Upper lobe of left lung (tissue), 6 donors: ENCODE measurements at regions not wholly inside any gene's neighbourhood (a gene's known extent, or its start where the extent isn't known, plus 50 kb on each side); places are given as distances from the start of the nearest gene placed in this dataset.

Source experiments
- ATAC-seq, 2 donors: fragments of 200-7000 bp; cut with Tn5 transposase; one replicate each; pipeline ENCODE4 v1.9.1; 2022; ENCODE audit warnings: mild to moderate bottlenecking in 2 of 2, moderate library complexity in 2 of 2; ENCODE audit not compliant: low FRiP score in 2 of 2
- DNase-seq, 2 donors: peaks; one replicate each; pipeline ENCODE4 v3.0.0-alpha.2; 2019 to 2020
- H3K27ac ChIP-seq, 4 donors: fragments of 200-600 bp; sonication (generic); one replicate each; pipeline ENCODE4 v1.5.1; 2016 to 2019
- H3K27me3 ChIP-seq, 4 donors: fragments of 200-600 bp; sonication (generic); one replicate each; pipeline ENCODE4 v1.5.1; 2017 to 2019
- H3K36me3 ChIP-seq, 4 donors: fragments of 200-600 bp; sonication (generic); one replicate each; pipeline ENCODE4 v1.5.1; 2016 to 2019
- H3K4me1 ChIP-seq, 4 donors: fragments of 200-600 bp; sonication (generic); one replicate each; pipeline ENCODE4 v1.5.1; 2018 to 2019
- H3K4me3 ChIP-seq, 4 donors: fragments of 200-600 bp; sonication (generic); one replicate each; pipeline ENCODE4 v1.5.1; 2017 to 2019; ENCODE audit warnings: mild to moderate bottlenecking in 2 of 4, moderate library complexity in 1 of 4
- H3K9me3 ChIP-seq, 4 donors: fragments of 200-600 bp; sonication (generic); one replicate each; pipeline ENCODE4 v1.5.1; 2018 to 2019
- EP300 ChIP-seq, 4 donors: sonication (generic); formaldehyde crosslinking; IDR thresholded peaks; one replicate each; pipeline ENCODE4 v1.5.1; 2017; ENCODE audit warnings: antibody characterized with exemption in 4 of 4, control low read depth in 2 of 4
- POLR2A ChIP-seq, 4 donors: fragments of 450-650 bp; IDR thresholded peaks; one replicate each; pipeline ENCODE4 v1.5.1; 2016 to 2017; ENCODE audit warnings: antibody characterized with exemption in 4 of 4, mild to moderate bottlenecking in 2 of 4
- POLR2AphosphoS5 ChIP-seq, 2 donors: sonication (generic); formaldehyde crosslinking; IDR thresholded peaks; one replicate each; pipeline ENCODE4 v1.5.1; 2017; ENCODE audit warnings: antibody characterized with exemption in 2 of 2
- WGBS, 2 donors: methylation state at CpG; one replicate each; pipeline ENCODE4 v1.1.5; 2017 to 2018; 5-methylcytosine and 5-hydroxymethylcytosine counted together
- TF ChIP-seq, protein P1 (sequence below), 6 experiments: fragments of 450-650 bp in 4 of 6; fragments of 200-600 bp in 2 of 6; sonication (generic) in 2 of 6; IDR thresholded peaks; one replicate each; pipeline ENCODE4 v1.5.1; 2016 to 2019; ENCODE audit warnings: antibody characterized with exemption in 6 of 6
- donor health status: DM: no; HTN: no; CAD: no; lungs with moderate emphysema.
- donor health status: DM: no; HTN: yes; CAD: no; lungs with severe emphysema.

DNA sequence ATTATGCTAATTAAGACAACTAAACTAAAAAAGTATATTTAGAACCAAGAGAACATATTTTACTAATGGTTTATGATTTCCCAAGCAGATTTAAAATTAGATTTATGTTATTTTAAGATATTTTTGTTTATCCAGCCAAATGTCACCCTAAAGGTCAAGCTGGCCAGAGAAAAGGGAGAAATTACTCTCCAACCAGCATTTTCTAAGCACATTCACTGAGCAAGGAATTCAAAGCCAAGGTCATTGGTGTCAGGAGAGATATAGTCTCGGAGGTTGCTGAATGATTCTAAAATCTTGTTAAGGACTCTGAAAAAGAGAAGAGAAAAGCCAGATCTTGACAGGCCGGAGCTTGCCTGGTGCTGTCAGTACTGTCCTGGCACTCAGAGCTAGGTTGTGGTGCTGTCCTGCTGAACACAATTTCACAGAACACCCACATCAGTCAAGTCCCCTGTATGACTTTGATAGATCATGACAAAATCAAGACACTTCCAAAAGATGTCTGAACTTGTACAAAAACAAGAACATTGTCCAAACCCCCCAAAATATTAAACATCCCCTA lies 222.3 kb upstream of the SMLR1 start:
- no peaks in the 10 kb centered on the region for H3K27me3 ChIP-seq
- H3K9me3 ChIP-seq = no peaks in the 10 kb centered on the region
- DNase-seq = no peak
- ATAC-seq = no peak
- H3K36me3 ChIP-seq = no peaks in the 10 kb centered on the region
- WGBS, 2 donors = 63 to 75% methylated on average over 2 of the region's 2 CpGs
- H3K4me1 ChIP-seq = no peaks in the 10 kb centered on the region
- no peak for TF ChIP-seq POLR2AphosphoS5 (IDR thresholded peaks at IDR 0.05)
- TF ChIP-seq, protein P1, sequence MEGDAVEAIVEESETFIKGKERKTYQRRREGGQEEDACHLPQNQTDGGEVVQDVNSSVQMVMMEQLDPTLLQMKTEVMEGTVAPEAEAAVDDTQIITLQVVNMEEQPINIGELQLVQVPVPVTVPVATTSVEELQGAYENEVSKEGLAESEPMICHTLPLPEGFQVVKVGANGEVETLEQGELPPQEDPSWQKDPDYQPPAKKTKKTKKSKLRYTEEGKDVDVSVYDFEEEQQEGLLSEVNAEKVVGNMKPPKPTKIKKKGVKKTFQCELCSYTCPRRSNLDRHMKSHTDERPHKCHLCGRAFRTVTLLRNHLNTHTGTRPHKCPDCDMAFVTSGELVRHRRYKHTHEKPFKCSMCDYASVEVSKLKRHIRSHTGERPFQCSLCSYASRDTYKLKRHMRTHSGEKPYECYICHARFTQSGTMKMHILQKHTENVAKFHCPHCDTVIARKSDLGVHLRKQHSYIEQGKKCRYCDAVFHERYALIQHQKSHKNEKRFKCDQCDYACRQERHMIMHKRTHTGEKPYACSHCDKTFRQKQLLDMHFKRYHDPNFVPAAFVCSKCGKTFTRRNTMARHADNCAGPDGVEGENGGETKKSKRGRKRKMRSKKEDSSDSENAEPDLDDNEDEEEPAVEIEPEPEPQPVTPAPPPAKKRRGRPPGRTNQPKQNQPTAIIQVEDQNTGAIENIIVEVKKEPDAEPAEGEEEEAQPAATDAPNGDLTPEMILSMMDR (IDR thresholded peaks at IDR 0.05) = no peak
- TF ChIP-seq EP300 (IDR thresholded peaks at IDR 0.05) = no peak
- TF ChIP-seq POLR2A (IDR thresholded peaks at IDR 0.05) = no peak
- no peak overlapping the region for H3K4me3 ChIP-seq
- H3K27ac ChIP-seq = peak overlapping the region in 1 of 4 donors; percentile 40

DNA sequence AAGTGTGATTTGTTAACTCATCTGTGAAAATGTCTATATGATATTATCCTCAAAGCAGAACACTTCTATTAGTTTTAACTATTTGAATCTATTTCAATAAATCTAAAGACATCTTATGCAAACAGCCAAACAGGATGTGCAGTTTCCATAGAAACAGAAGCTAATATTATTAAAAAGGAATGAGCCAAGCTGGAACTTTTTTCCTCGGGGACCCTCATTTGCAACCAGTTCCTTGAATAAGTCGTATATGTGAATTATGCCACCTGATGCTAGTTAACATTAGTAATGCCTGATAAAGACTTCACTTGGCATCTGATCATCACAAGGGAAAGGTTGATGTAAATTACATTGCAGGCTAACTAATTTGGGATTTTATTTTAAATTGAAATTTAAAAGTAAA lies 216.9 kb upstream of the SMLR1 start:
- whole genome bisulfite sequencing, 2 donors = 61 to 74% methylated on average over 2 of the region's 2 CpGs
- H3K27ac ChIP-seq = no peak overlapping the region
- no peak for TF ChIP-seq POLR2A (IDR thresholded peaks at IDR 0.05)
- no peak for TF ChIP-seq POLR2AphosphoS5 (IDR thresholded peaks at IDR 0.05)
- TF ChIP-seq, protein P1 (IDR thresholded peaks at IDR 0.05) = no peak
- TF ChIP-seq EP300 (IDR thresholded peaks at IDR 0.05) = no peak
- H3K9me3 ChIP-seq = no peaks in the 10 kb centered on the region
- no peak overlapping the region for H3K4me3 ChIP-seq
- no peaks in the 10 kb centered on the region for H3K4me1 ChIP-seq
- H3K36me3 ChIP-seq = no peaks in the 10 kb centered on the region
- DNase-seq = no peak
- no peak for ATAC-seq
- no peaks in the 10 kb centered on the region for H3K27me3 ChIP-seq

DNA sequence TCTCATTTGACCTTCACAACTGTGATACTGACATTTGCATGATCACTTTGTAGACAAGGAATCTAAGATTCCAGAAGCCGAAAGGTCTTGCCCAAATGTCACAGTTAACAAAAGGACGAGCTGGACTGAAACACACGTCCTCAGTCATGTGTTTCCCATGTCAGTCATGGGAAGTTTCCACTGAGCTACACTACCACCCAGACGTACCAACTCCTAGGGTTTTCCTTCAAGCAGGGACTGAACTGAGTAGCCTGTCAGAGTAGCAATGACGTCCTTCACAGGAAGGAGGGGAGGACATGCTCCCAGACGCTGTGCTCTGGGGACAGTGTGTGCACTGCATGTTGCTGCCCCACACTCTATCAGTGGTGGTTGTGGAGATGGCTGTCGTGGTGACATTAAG lies 215.8 kb upstream of the SMLR1 start:
- Histone ChIP-seq H3K4me1 (no peaks in the 10 kb centered on the region), H3K4me3 (no peak overlapping the region), H3K27ac (no peak overlapping the region), H3K9me3 (no peaks in the 10 kb centered on the region), H3K36me3 (no peaks in the 10 kb centered on the region), H3K27me3 (no peaks in the 10 kb centered on the region)
- peak in 1 of 2 donors; percentile 37 for ATAC-seq
- DNase-seq = no peak
- no peak for TF ChIP-seq POLR2AphosphoS5 (IDR thresholded peaks at IDR 0.05)
- no peak for TF ChIP-seq EP300 (IDR thresholded peaks at IDR 0.05)
- TF ChIP-seq, protein P1 (IDR thresholded peaks at IDR 0.05) = no peak
- TF ChIP-seq POLR2A (IDR thresholded peaks at IDR 0.05) = no peak
- 72 to 77% methylated on average over 7 of the region's 7 CpGs for WGBS, 2 donors

DNA sequence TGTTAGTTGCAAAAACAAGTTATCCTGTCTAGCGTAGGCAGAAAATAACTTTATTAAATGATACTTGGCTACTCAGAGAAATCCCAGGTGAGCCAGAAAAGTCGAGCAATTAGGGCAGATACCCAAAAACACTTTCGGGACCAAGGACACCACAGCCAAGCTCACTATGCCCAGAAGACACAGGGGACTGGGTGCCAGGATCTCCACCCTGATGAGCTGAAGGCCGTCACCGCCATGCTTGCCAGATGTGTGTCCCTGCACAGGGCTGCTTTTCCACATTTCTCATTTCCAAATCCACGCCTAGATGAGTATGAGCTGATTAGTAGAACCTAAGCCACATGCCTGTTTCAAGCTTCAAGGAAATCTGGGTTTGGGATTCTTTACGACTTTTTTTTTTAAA lies 214.0 kb upstream of the SMLR1 start:
- DNase-seq = no peak
- H3K4me1 ChIP-seq = no peaks in the 10 kb centered on the region
- no peak overlapping the region for H3K27ac ChIP-seq
- WGBS, 2 donors = 92 to 95% methylated on average over 7 of the region's 7 CpGs
- H3K4me3 ChIP-seq = no peak overlapping the region
- H3K9me3 ChIP-seq = no peaks in the 10 kb centered on the region
- no peak for TF ChIP-seq POLR2AphosphoS5 (IDR thresholded peaks at IDR 0.05)
- no peak for TF ChIP-seq POLR2A (IDR thresholded peaks at IDR 0.05)
- TF ChIP-seq EP300 (IDR thresholded peaks at IDR 0.05) = no peak
- TF ChIP-seq, protein P1 (IDR thresholded peaks at IDR 0.05) = no peak
- H3K36me3 ChIP-seq = no peaks in the 10 kb centered on the region
- H3K27me3 ChIP-seq = no peaks in the 10 kb centered on the region
- no peak for ATAC-seq

DNA sequence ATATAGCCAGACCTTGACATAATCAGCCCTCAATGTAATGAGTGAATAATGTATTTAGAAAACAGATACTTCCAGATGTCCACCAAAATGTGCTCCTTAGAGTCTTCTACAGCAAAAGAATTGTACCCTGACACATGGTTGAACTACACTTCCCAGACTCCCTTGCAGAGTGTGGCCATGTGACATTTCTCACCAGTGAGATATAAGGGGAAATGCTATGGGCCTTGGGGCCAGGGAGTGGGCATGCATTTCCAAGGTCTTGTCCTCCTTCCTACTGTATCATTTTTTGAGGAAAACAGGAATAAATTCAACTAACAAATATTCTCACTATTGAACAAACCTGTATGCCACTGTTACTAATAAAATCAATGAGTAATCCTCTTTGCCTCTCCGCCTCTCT lies 211.4 kb upstream of the SMLR1 start:
- 96 to 100% methylated on average over 1 of the region's 1 CpG for WGBS, 2 donors
- H3K27me3 ChIP-seq = no peaks in the 10 kb centered on the region
- ATAC-seq (no peak), DNase-seq (no peak)
- no peaks in the 10 kb centered on the region for H3K9me3 ChIP-seq
- H3K36me3 ChIP-seq = no peaks in the 10 kb centered on the region
- TF ChIP-seq POLR2A (IDR thresholded peaks at IDR 0.05) = no peak
- no peak for TF ChIP-seq POLR2AphosphoS5 (IDR thresholded peaks at IDR 0.05)
- TF ChIP-seq, protein P1 (IDR thresholded peaks at IDR 0.05) = no peak
- no peak for TF ChIP-seq EP300 (IDR thresholded peaks at IDR 0.05)
- H3K4me1 ChIP-seq = no peaks in the 10 kb centered on the region
- H3K4me3 ChIP-seq = no peak overlapping the region
- no peak overlapping the region for H3K27ac ChIP-seq
